ENCODE measurements at regions not wholly inside any gene's neighbourhood (a gene's known extent, or its start where the extent isn't known, plus 50 kb on each side); places are given as distances from the start of the nearest gene placed in this dataset.
"Not testable (repeated sequence)": the region's sequence is repeated elsewhere in the genome, so short reads cannot be mapped to it uniquely, and the experiment has no call there.

GRCh38 chr12:90497923-90498545, 456.9 kb downstream of the CCER1 start:
- DNase-seq, result no peak

GRCh38 chr12:90490355-90490754, 464.6 kb downstream of the CCER1 start:
- DNase-seq, result no peak

GRCh38 chr12:90489141-90489540, 465.8 kb downstream of the CCER1 start:
- DNase-seq, result no peak

- DNase-seq, result no peak
These were observed 469.4 kb downstream of the CCER1 start for GRCh38 chr12:90485560-90485959.

GRCh38 chr12:90484094-90484493, 470.9 kb downstream of the CCER1 start:
- DNase-seq, result no peak

- DNase-seq, result no peak
These were observed 473.2 kb downstream of the CCER1 start for GRCh38 chr12:90481748-90482147.

- no peak for DNase-seq
These were observed 475.7 kb downstream of the CCER1 start for GRCh38 chr12:90479237-90479636.

- DNase-seq, result no peak
These were observed 481.1 kb downstream of the CCER1 start for GRCh38 chr12:90473831-90474230.

GRCh38 chr12:90460681-90461080, 494.3 kb downstream of the CCER1 start:
- no peak for DNase-seq

GRCh38 chr12:90456248-90456647, 498.7 kb downstream of the CCER1 start:
- no peak for DNase-seq

- DNase-seq, result no peak
These were observed 499.2 kb downstream of the CCER1 start for GRCh38 chr12:90455756-90456155.

GRCh38 chr12:90449611-90450010, 505.4 kb downstream of the CCER1 start:
- no peak for DNase-seq

- not testable (repeated sequence) for DNase-seq
These were observed 511.5 kb downstream of the CCER1 start for GRCh38 chr12:90443466-90443865.

- no peak for DNase-seq
These were observed 513.5 kb downstream of the CCER1 start for GRCh38 chr12:90441431-90441830.

GRCh38 chr12:90428881-90429280, 526.1 kb downstream of the CCER1 start:
- DNase-seq, result no peak

GRCh38 chr12:90428465-90428864, 526.5 kb downstream of the CCER1 start:
- no peak for DNase-seq

- no peak for DNase-seq
These were observed 531.0 kb downstream of the CCER1 start for GRCh38 chr12:90423965-90424364.

GRCh38 chr12:90410962-90411361, 544.0 kb downstream of the CCER1 start:
- no peak for DNase-seq

GRCh38 chr12:90407841-90408240, 547.1 kb downstream of the CCER1 start:
- no peak for DNase-seq

GRCh38 chr12:90404071-90404470, 550.9 kb downstream of the CCER1 start:
- DNase-seq, result no peak

- DNase-seq, result no peak
These were observed 553.8 kb downstream of the CCER1 start for GRCh38 chr12:90401185-90401584.

GRCh38 chr12:90399357-90399756, 555.6 kb downstream of the CCER1 start:
- DNase-seq, result no peak

GRCh38 chr12:90398285-90398836, 556.6 kb downstream of the CCER1 start:
- no peak for DNase-seq

GRCh38 chr12:90396556-90396955, 558.4 kb downstream of the CCER1 start:
- DNase-seq, result no peak

- no peak for DNase-seq
These were observed 561.3 kb downstream of the CCER1 start for GRCh38 chr12:90393652-90394051.
